D721Med (cell line): ENCODE measurements at regions not wholly inside any gene's neighbourhood (a gene's known extent, or its start where the extent isn't known, plus 50 kb on each side); places are given as distances from the start of the nearest gene placed in this dataset.
"Not testable (repeated sequence)": the region's sequence is repeated elsewhere in the genome, so short reads cannot be mapped to it uniquely, and the experiment has no call there.

Experiments
- DNase-seq: peaks from one replicate; pipeline ENCODE4 v3.0.0; 2011; ENCODE audit warnings: low spot score; ENCODE audit not compliant: insufficient read length
- FAIRE-seq: peaks from 2 replicates; lab custom pipeline; 2011; peaks lifted over from hg19 to GRCh38; lab: Jason Lieb, UNC
- TF ChIP-seq, protein P1 (sequence below): IDR thresholded peaks from 2 replicates; pipeline ENCODE4 v1.5.1; 2012; ENCODE audit warnings: mild to moderate bottlenecking, control low read depth; ENCODE audit not compliant: insufficient read depth; ENCODE audit errors: missing control alignments

DNA sequence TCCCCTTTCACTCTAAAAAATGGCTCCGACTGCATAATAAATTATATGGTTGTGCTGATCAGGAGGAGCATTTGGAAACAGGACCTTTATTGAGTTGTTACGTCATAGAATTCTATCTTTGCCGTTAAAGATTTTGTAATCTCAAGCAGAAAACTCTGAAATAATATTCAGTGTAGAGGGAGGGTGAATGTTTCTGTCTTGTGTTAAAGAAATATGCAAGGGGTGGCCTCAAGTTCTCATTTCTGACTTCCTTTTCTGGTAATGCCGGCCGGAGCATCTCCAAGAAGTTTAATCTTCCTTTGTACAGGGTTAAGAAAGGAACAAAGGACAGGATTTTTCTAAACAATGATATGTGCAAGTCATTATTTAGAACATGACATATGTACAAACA is 165.1 kb downstream of the SLC38A4 start:
- no peak for DNase-seq
- no peak for FAIRE-seq
- TF ChIP-seq, protein P1, sequence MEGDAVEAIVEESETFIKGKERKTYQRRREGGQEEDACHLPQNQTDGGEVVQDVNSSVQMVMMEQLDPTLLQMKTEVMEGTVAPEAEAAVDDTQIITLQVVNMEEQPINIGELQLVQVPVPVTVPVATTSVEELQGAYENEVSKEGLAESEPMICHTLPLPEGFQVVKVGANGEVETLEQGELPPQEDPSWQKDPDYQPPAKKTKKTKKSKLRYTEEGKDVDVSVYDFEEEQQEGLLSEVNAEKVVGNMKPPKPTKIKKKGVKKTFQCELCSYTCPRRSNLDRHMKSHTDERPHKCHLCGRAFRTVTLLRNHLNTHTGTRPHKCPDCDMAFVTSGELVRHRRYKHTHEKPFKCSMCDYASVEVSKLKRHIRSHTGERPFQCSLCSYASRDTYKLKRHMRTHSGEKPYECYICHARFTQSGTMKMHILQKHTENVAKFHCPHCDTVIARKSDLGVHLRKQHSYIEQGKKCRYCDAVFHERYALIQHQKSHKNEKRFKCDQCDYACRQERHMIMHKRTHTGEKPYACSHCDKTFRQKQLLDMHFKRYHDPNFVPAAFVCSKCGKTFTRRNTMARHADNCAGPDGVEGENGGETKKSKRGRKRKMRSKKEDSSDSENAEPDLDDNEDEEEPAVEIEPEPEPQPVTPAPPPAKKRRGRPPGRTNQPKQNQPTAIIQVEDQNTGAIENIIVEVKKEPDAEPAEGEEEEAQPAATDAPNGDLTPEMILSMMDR, result no peak

DNA sequence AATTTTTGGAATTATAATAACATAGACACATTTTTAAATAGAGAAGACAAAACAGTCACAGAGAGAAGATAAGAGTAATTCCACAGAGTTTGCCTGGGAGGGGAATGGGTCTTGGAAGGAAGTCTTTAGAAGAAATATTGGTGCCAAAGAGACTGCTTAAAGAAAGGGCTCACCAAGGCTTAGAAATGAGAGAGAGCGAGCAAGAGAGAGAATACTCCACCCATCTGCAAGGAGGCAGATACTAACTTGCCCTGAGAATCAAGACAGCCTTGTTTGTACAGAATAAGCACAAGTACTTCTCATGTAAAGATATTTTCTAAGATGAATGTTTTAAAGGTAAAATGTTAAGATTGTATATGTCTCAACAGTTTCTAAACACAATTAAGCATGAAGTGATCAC is 165.5 kb downstream of the SLC38A4 start:
- DNase-seq, result no peak
- no peak for FAIRE-seq
- TF ChIP-seq, protein P1, result no peak

DNA sequence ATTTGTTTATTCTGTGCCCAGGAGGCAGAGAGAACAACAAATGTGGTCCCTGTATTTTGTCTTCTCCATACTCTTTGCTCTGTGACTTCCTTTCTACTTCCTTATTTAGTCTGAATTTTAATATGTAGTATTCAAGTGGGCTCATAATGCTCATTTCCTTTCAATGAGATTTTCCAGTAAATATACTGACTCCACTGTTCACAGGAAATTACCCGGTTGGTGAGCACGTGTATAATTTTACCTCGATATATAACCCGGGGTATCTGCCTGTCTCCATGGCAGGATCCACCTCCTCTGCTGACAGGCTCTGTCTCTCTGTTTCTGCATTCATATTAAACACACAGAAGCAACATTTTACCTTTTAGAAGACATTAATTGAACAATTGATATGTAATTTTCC is 166.0 kb downstream of the SLC38A4 start:
- DNase-seq (no peak), FAIRE-seq (no peak)
- TF ChIP-seq, protein P1, result no peak

DNA sequence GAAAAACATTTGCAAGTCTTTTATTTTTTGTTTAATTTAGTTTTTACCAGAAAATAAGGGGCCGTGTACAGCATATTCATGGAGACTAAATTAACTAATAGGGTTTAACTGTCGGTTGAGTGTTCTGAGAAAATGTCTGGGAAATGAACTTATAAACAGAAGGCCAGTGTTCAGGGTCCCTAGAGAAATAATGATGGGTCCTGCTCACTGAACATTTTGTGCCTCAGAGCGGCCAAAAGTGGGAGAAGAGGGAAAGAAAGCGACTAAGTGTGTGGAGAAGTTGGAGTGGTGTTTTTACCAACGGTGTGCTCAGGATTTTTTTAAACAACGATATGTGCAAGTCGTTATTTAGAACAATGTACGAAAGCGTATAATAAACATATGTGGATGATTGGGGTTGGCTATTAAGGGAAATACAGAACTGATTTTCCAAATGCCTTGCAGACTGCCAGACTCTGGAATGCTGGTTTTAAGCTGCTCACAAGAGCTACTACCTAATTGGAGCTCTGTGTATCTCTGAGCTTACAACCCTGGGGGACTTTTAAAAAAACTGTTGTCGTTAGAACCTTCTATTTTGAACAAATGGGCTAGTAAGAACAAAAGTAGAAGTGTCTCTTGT is 166.7 kb downstream of the SLC38A4 start:
- TF ChIP-seq, protein P1, result no peak
- no peak for DNase-seq
- FAIRE-seq, result no peak

DNA sequence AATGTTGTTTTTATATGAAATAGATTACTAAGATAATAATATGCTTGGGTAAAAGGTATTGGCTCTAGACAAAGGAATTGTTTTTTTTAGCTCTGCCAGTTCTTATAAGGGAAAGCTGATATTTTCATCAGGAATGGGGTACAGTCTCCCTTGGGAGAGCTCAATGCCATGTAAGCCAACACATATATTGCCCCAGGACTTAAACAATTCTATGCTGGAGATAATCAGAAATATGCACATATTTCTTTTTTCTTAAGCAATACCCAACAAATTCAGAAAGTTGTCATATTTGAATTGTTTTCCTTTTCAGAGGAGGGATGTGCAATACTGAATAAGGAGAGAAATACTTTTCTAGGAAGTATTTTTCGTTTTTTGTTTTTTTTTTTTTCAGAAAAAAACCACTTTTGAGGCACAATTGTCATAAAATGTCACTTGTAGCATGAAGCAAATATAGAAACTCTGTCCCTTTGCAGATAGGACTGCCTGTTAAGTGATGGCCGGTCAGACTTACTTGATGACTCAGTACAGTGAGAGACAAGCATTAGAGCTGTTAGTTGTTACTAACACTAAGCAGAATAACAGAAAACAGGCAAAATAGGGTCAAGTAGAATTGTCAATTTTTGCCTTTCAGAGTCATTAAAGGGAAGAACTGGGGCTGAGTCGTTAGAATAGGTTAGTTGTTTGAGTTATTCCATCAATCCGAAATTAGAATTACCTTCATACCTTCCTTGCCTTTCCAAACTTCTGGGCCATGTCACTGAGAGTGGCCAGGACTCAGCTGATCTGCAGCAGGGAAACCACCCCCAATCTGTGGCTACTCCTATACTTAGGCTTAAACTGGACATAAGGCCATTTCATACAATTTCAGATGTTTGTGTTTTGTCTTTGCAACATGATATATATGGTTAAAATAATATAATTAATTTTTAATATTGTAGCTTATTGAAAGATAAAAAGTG is 168.1 kb downstream of the SLC38A4 start:
- no peak for FAIRE-seq
- TF ChIP-seq, protein P1, result no peak

DNA sequence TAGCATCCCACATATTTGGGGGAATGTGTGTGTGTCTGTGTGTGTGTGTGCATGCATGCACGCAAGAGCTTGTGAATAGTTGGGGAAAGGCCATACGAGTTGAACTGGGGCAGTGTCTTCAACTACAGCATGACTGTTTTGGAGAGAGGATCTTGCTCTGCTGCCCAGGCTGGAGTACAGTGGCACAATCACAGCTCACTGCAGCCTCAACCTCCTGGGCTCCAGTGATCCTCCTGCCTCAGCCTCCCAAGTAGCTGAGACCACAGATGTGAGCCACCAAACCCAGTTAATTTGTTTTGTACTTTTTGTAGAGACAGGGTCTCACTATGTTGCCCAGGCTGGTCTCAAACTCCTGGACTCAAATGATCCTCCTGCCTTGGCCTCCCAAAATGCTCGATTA is 169.8 kb downstream of the SLC38A4 start:
- FAIRE-seq, DNase-seq: not testable (repeated sequence)

More for the DNA sequence above, 168.1 kb downstream of the SLC38A4 start:
- DNase-seq, result no peak

DNA sequence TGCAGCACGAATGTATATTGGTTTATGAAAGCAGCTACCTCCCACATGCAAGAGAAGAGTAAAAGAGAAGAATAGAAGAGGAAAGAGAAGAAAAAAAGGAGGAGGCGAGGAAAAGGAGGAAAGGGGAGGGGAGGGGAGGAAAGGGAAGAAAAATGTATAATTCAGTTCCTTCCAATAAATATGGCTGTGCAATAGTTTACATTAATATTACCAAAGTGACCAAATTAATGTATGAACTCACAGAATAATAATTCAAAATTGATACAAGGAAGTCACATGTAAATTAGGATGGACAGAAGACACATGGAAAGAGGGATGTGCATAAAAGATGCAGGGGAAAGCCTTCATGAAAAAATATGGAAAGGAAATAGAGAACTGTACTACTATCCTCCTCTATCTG is 172.5 kb downstream of the SLC38A4 start:
- DNase-seq (no peak), FAIRE-seq (no peak)
- TF ChIP-seq, protein P1, result no peak
